PFSK-1 (cell line): ENCODE measurements at regions not wholly inside any gene's neighbourhood (a gene's known extent, or its start where the extent isn't known, plus 50 kb on each side); places are given as distances from the start of the nearest gene placed in this dataset.

Experiments used
- FOXP2 ChIP-seq: optimal IDR thresholded peaks from 2 replicates; pipeline ENCODE3; 2011; ENCODE audit warnings: borderline replicate concordance, control low read depth, inconsistent platforms; ENCODE audit not compliant: insufficient read depth; ENCODE audit errors: extremely low read length, extremely low read depth
- SIN3A ChIP-seq: IDR thresholded peaks from 2 replicates; pipeline ENCODE4 v1.6.1; 2012; ENCODE audit warnings: mild to moderate bottlenecking, low read length, moderate library complexity, borderline replicate concordance; ENCODE audit not compliant: insufficient read depth

- no peak for TF ChIP-seq SIN3A
- no peak for TF ChIP-seq FOXP2
Measured at GRCh38 chr11:131099013-131099412, 182.7 kb upstream of the SNX19 start.
